ENCODE measurements at regions not wholly inside any gene's neighbourhood (a gene's known extent, or its start where the extent isn't known, plus 50 kb on each side); places are given as distances from the start of the nearest gene placed in this dataset.

DNA sequence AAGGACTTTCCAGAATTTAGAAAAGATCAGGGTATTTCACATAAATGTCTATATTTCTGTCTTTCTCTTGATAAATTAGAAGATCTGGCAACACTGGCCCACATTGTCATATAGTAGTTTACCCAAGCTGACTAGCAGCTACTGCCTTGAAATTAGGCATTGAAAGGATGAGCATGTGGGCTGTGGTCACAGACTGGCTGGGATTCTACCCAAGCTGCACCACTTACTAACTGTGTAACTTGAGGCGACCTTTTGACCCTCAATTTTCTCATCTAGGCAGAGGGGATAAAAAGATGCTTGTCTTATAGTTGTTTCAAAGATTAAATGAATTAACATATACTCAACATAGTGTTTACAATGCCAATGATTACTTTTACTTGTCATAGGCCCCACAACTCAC, 152.7 kb upstream of the BMP2 start:
- TF ChIP-seq ESRRA (CRISPR knock-in tag; IDR thresholded peaks at IDR 0.05; ENCODE audit: borderline replicate concordance): no peak
- no peak for TF ChIP-seq CTCF (IDR thresholded peaks at IDR 0.05)
- TF ChIP-seq ATF3 (CRISPR knock-in tag; conservative IDR thresholded peaks at IDR 0.05): no peak
- no peak for TF ChIP-seq CREM (CRISPR knock-in tag; IDR thresholded peaks at IDR 0.05)
- TF ChIP-seq ZBTB43 (CRISPR knock-in tag; IDR thresholded peaks at IDR 0.05): no peak
